ENCODE measurements at regions not wholly inside any gene's neighbourhood (a gene's known extent, or its start where the extent isn't known, plus 50 kb on each side); places are given as distances from the start of the nearest gene placed in this dataset.

DNA sequence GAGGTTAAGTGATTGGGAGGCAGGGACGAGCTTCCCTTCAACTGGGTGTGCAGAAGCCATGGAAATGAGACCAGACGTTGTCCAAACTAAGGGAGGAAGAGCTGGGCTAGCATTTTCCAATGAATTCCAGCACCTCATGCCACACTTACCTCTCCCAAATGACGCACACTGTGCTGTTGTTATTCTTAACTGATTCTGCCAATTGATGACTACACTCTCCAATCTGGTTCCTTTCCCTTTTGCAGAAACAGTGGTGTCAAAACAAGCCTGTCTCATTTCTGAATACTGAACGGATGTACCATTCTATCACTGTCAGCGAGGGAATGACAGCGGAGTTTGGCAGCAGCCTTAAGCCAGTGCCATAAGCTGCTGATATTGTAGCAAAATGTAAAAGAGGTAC is 380.5 kb upstream of the HNRNPA3 start:
- H3K36me3 ChIP-seq (replicated peaks; ENCODE audit: insufficient read depth, low read depth) = no peaks in the 10 kb centered on the region
- H4K20me1 ChIP-seq (ENCODE audit: insufficient read depth, poor library complexity, severe bottlenecking) = no peaks in the 10 kb centered on the region
- no peak overlapping the region for H3K4me3 ChIP-seq
- no peak overlapping the region for H3K4me2 ChIP-seq
- no peaks in the 10 kb centered on the region for H3K27me3 ChIP-seq
- WGBS (ENCODE audit: low lambda C conversion rate, missing lambda C conversion rate) = 88% methylated on average over 6 of the region's 6 CpGs
- H3K9me3 ChIP-seq (ENCODE audit: low read depth) = no peaks in the 10 kb centered on the region
- no peaks in the 10 kb centered on the region for H3K79me2 ChIP-seq
- DNase-seq (ENCODE audit: low spot score) = no peak
- no peak overlapping the region for H3K27ac ChIP-seq
- H3K4me1 ChIP-seq (ENCODE audit: insufficient read depth) = no peaks in the 10 kb centered on the region
- no peak for TF ChIP-seq EZH2 (IDR thresholded peaks at IDR 0.05; ENCODE audit: borderline replicate concordance)
- TF ChIP-seq, protein P1, sequence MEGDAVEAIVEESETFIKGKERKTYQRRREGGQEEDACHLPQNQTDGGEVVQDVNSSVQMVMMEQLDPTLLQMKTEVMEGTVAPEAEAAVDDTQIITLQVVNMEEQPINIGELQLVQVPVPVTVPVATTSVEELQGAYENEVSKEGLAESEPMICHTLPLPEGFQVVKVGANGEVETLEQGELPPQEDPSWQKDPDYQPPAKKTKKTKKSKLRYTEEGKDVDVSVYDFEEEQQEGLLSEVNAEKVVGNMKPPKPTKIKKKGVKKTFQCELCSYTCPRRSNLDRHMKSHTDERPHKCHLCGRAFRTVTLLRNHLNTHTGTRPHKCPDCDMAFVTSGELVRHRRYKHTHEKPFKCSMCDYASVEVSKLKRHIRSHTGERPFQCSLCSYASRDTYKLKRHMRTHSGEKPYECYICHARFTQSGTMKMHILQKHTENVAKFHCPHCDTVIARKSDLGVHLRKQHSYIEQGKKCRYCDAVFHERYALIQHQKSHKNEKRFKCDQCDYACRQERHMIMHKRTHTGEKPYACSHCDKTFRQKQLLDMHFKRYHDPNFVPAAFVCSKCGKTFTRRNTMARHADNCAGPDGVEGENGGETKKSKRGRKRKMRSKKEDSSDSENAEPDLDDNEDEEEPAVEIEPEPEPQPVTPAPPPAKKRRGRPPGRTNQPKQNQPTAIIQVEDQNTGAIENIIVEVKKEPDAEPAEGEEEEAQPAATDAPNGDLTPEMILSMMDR (IDR thresholded peaks at IDR 0.05; ENCODE audit: poor library complexity) = no peak
- no peak for TF ChIP-seq EZH2phosphoT487 (IDR thresholded peaks at IDR 0.05; ENCODE audit: low read depth, severe bottlenecking, unreplicated experiment)
- H2AFZ ChIP-seq = no peak overlapping the region
- H3K9me2 ChIP-seq (replicated peaks; ENCODE audit: insufficient read depth) = no peaks in the 10 kb centered on the region

DNA sequence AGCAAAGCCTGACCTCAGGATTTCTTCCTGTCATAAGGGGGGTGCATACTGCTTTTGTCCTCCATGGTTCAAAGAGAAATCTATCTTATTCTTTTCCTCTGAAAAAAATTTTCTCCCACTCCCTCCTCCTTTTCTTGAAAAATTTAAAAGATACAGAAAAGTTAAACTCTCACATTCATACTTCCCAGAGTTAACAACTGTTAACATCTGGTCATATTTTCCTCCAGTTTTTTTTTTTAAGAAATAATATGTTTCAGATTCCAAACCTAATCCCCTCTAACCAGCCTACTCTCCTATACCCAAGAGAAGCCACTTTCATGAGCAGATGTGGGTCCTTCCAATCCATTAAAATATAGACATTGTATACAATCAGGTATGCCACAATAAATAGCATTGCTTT is 378.9 kb upstream of the HNRNPA3 start:
- no peaks in the 10 kb centered on the region for H3K4me1 ChIP-seq (ENCODE audit: insufficient read depth)
- TF ChIP-seq, protein P1 (IDR thresholded peaks at IDR 0.05; ENCODE audit: poor library complexity) = no peak
- TF ChIP-seq EZH2phosphoT487 (IDR thresholded peaks at IDR 0.05; ENCODE audit: low read depth, severe bottlenecking, unreplicated experiment) = no peak
- no peak for TF ChIP-seq EZH2 (IDR thresholded peaks at IDR 0.05; ENCODE audit: borderline replicate concordance)
- no peaks in the 10 kb centered on the region for H4K20me1 ChIP-seq (ENCODE audit: insufficient read depth, poor library complexity, severe bottlenecking)
- H3K27ac ChIP-seq = no peak overlapping the region
- no peaks in the 10 kb centered on the region for H3K27me3 ChIP-seq
- no peak overlapping the region for H2AFZ ChIP-seq
- no peaks in the 10 kb centered on the region for H3K79me2 ChIP-seq
- no peaks in the 10 kb centered on the region for H3K9me2 ChIP-seq (replicated peaks; ENCODE audit: insufficient read depth)
- DNase-seq (ENCODE audit: low spot score) = no peak
- no peak overlapping the region for H3K4me2 ChIP-seq
- no peaks in the 10 kb centered on the region for H3K36me3 ChIP-seq (replicated peaks; ENCODE audit: insufficient read depth, low read depth)
- H3K4me3 ChIP-seq = no peak overlapping the region
- H3K9me3 ChIP-seq (ENCODE audit: low read depth) = no peaks in the 10 kb centered on the region

DNA sequence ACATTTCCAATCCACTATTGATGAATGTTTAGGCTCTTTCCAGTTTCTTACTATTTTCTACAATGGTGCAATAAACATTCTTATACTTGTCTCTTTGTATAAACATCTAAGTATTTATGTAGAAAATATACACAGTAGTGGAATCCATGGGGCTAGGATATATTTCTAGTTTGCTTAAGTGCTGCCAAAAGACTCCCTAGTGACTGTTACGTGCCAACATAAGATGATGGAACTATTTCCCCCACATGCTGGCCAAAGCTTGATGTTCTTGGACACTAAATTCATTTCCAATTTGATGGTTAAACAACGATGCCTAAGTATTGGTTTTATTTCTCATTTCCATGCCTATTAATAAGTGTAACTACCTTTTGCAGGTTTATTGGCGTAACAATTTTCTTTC is 378.4 kb upstream of the HNRNPA3 start:
- H3K27ac ChIP-seq = no peak overlapping the region
- peak; percentile 55 for TF ChIP-seq EZH2phosphoT487 (IDR thresholded peaks at IDR 0.05; ENCODE audit: low read depth, severe bottlenecking, unreplicated experiment)
- TF ChIP-seq, protein P1 (IDR thresholded peaks at IDR 0.05; ENCODE audit: poor library complexity) = no peak
- no peaks in the 10 kb centered on the region for H3K36me3 ChIP-seq (replicated peaks; ENCODE audit: insufficient read depth, low read depth)
- no peak overlapping the region for H2AFZ ChIP-seq
- no peak overlapping the region for H3K4me3 ChIP-seq
- 71% methylated on average over 3 of the region's 3 CpGs for WGBS (ENCODE audit: low lambda C conversion rate, missing lambda C conversion rate)
- DNase-seq (ENCODE audit: low spot score) = no peak
- no peaks in the 10 kb centered on the region for H3K4me1 ChIP-seq (ENCODE audit: insufficient read depth)
- H3K79me2 ChIP-seq = no peaks in the 10 kb centered on the region
- no peaks in the 10 kb centered on the region for H3K9me3 ChIP-seq (ENCODE audit: low read depth)
- no peaks in the 10 kb centered on the region for H3K9me2 ChIP-seq (replicated peaks; ENCODE audit: insufficient read depth)
- H3K27me3 ChIP-seq = no peaks in the 10 kb centered on the region
- H4K20me1 ChIP-seq (ENCODE audit: insufficient read depth, poor library complexity, severe bottlenecking) = no peaks in the 10 kb centered on the region
- no peak overlapping the region for H3K4me2 ChIP-seq

DNA sequence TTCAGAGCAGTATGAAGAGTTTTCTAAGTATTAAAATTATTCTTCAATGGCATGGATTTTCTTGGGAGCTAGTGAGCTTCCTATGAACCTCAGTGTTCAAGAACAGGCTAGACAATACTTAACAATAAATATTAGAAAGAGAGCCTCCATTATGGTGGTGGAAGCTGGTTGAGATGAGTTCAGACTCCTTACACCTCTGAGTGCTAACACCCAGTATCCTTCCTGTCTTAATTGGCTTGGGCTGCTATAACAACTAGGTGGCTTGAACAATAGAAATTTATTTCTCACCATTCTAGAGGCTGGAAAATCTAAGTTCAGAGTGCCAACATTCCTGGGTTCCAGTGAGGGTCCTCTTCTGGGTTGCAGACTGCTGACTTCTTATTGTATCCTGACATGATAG is 369.4 kb upstream of the HNRNPA3 start:
- TF ChIP-seq EZH2 (IDR thresholded peaks at IDR 0.05; ENCODE audit: borderline replicate concordance) (no peak), EZH2phosphoT487 (IDR thresholded peaks at IDR 0.05; ENCODE audit: low read depth, severe bottlenecking, unreplicated experiment) (no peak)
- TF ChIP-seq, protein P1 (IDR thresholded peaks at IDR 0.05; ENCODE audit: poor library complexity) = no peak
- Histone ChIP-seq H3K4me3 (no peak overlapping the region), H3K27ac (no peak overlapping the region), H4K20me1 (ENCODE audit: insufficient read depth, poor library complexity, severe bottlenecking) (no peaks in the 10 kb centered on the region), H3K4me1 (ENCODE audit: insufficient read depth) (no peaks in the 10 kb centered on the region), H3K36me3 (replicated peaks; ENCODE audit: insufficient read depth, low read depth) (no peaks in the 10 kb centered on the region), H3K9me3 (ENCODE audit: low read depth) (no peaks in the 10 kb centered on the region), H3K4me2 (no peak overlapping the region), H3K79me2 (no peaks in the 10 kb centered on the region), H3K9me2 (replicated peaks; ENCODE audit: insufficient read depth) (no peaks in the 10 kb centered on the region), H2AFZ (no peak overlapping the region), H3K27me3 (no peaks in the 10 kb centered on the region)
- no peak for DNase-seq (ENCODE audit: low spot score)
